ENCODE measurements at regions not wholly inside any gene's neighbourhood (a gene's known extent, or its start where the extent isn't known, plus 50 kb on each side); places are given as distances from the start of the nearest gene placed in this dataset.

GRCh38 chr14:62144863-62145262 lies 382.6 kb downstream of the SNAPC1 start:
- no peak for TF ChIP-seq CTCF (IDR thresholded peaks at IDR 0.05; ENCODE audit: low read depth, low read length)
- DNase-seq (ENCODE audit: low read depth in 2 of 2): peak in 1 of 2 donors; percentile 48
- H3K4me3 ChIP-seq (replicated peaks in 1 of 2; ENCODE audit: low read depth in 2 of 2, low read length in 2 of 2): no peak overlapping the region

GRCh38 chr14:62146030-62146429 lies 383.8 kb downstream of the SNAPC1 start:
- no peak for TF ChIP-seq CTCF (IDR thresholded peaks at IDR 0.05; ENCODE audit: low read depth, low read length)
- no peak for DNase-seq (ENCODE audit: low read depth in 2 of 2)
- no peak overlapping the region for H3K4me3 ChIP-seq (replicated peaks in 1 of 2; ENCODE audit: low read depth in 2 of 2, low read length in 2 of 2)

- no peak for DNase-seq (ENCODE audit: low read depth in 2 of 2)
- no peak overlapping the region for H3K4me3 ChIP-seq (replicated peaks in 1 of 2; ENCODE audit: low read depth in 2 of 2, low read length in 2 of 2)
- TF ChIP-seq CTCF (IDR thresholded peaks at IDR 0.05; ENCODE audit: low read depth, low read length): no peak
Observed at GRCh38 chr14:62156052-62156451, 393.8 kb downstream of the SNAPC1 start.

GRCh38 chr14:62158779-62159178 lies 396.6 kb downstream of the SNAPC1 start:
- no peak for TF ChIP-seq CTCF (IDR thresholded peaks at IDR 0.05; ENCODE audit: low read depth, low read length)
- H3K4me3 ChIP-seq (replicated peaks in 1 of 2; ENCODE audit: low read depth in 2 of 2, low read length in 2 of 2): no peak overlapping the region
- no peak for DNase-seq (ENCODE audit: low read depth in 2 of 2)

DNA sequence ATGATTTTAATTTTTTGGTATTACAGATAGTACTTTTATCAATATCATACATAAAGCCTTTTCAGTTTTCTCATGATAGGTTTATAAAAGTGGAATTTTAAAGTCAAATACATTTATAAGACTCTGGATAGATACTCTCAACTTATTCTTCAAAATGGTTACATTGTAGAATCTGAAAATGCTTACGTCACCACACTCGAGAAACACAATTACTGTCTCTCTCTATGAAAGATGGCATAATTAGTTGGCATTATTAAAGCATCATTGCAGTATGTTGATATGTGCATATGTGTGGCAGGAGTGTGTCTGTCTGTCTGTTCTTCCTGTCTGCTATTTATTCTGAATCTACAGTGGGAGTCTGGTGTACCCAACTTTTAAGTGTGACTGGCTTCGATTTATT lies 397.1 kb downstream of the SNAPC1 start:
- no peak for TF ChIP-seq CTCF (IDR thresholded peaks at IDR 0.05; ENCODE audit: low read depth, low read length)
- H3K4me3 ChIP-seq (replicated peaks in 1 of 2; ENCODE audit: low read depth in 2 of 2, low read length in 2 of 2): no peak overlapping the region
- DNase-seq (ENCODE audit: low read depth in 2 of 2): no peak

GRCh38 chr14:62162998-62163589 lies 400.9 kb downstream of the SNAPC1 start:
- TF ChIP-seq CTCF (IDR thresholded peaks at IDR 0.05; ENCODE audit: low read depth, low read length): peak; percentile 84
- peak; percentile 60 to 66 for DNase-seq (ENCODE audit: low read depth in 2 of 2)
- H3K4me3 ChIP-seq (replicated peaks in 1 of 2; ENCODE audit: low read depth in 2 of 2, low read length in 2 of 2): no peak overlapping the region

DNA sequence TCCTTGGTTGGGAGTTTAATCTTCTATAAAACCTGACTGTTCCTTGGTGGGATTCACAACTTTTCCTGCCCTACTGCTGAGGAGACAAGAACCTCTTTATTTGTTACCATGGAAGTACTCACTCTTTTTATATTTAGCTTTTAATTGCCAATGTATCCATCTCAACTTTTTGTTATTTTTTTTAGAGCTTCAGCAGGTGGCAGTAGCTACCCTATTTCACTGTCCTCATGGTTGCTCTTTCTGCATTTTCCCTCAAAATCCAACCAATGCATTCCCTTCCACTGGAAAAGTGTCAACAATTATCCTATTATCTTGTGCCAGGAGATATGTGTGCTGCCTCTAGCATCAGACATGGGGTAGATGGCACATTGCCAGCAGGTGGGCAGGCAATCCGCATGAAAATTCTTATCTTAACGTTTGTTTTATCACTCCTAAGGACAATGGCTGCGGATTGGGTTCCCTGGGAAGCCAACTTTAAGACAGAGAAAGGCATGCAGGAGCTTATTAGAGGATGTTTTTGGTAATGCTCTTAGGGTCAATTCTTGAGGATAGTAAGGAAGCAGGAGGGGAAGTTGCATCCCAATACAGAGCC lies 406.4 kb downstream of the SNAPC1 start:
- no peak overlapping the region for H3K4me3 ChIP-seq (replicated peaks in 1 of 2; ENCODE audit: low read depth in 2 of 2, low read length in 2 of 2)
- TF ChIP-seq CTCF (IDR thresholded peaks at IDR 0.05; ENCODE audit: low read depth, low read length): no peak
- peak; percentile 2 to 8 for DNase-seq (ENCODE audit: low read depth in 2 of 2)

All from cardiac fibroblast (primary cell).